Common myeloid progenitor, CD34-positive (primary cell): ENCODE measurements at regions not wholly inside any gene's neighbourhood (a gene's known extent, or its start where the extent isn't known, plus 50 kb on each side); places are given as distances from the start of the nearest gene placed in this dataset.

ENCODE experiments used
- CTCF ChIA-PET: fragments of 350-600 bp; sonication (Branson Sonifier 250); formaldehyde crosslinking; loops from one replicate; lab custom pipeline; 2021; ENCODE audit warnings: antibody characterized with exemption; lab: Charles Lee
- POLR2A ChIA-PET: fragments of 350-600 bp; sonication (Branson Sonifier 250); formaldehyde crosslinking; loops from one replicate; lab custom pipeline; 2021; ENCODE audit warnings: antibody characterized with exemption; lab: Charles Lee
- DNase-seq, 3 donors: peaks; one replicate each; pipeline versions ENCODE4 v3.0.0 to v3.0.0-alpha.2; 2013
- H3K27ac ChIP-seq, 2 experiments: 1 replicate in 1 of 2; 2 replicates in 1 of 2; pipeline ENCODE4 v1.7.0; 2013; ENCODE audit warnings: inconsistent platforms in 2 of 2, low read length in 2 of 2, mild to moderate bottlenecking in 2 of 2, low read depth in 1 of 2, moderate library complexity in 1 of 2; ENCODE audit not compliant: severe bottlenecking in 2 of 2, insufficient read depth in 1 of 2, poor library complexity in 1 of 2
- H3K27me3 ChIP-seq, 5 experiments: replicated peaks in 2 of 5; 1 replicate in 3 of 5; 2 replicates in 2 of 5; pipeline versions ENCODE4 v1.6.1 to v1.7.0; 2013; ENCODE audit warnings: low read length in 4 of 5, mild to moderate bottlenecking in 2 of 5, moderate library complexity in 2 of 5, inconsistent platforms in 1 of 5; ENCODE audit not compliant: insufficient read depth in 5 of 5, control insufficient read depth in 4 of 5
- H3K36me3 ChIP-seq, 4 experiments: 1 replicate in 2 of 4; 2 replicates in 2 of 4; pipeline versions ENCODE4 v1.6.1 to v1.7.0; 2013; ENCODE audit warnings: low read length in 3 of 4, control low read depth in 1 of 4, mild to moderate bottlenecking in 1 of 4; ENCODE audit not compliant: control insufficient read depth in 4 of 4, insufficient read depth in 4 of 4
- H3K4me1 ChIP-seq, 4 experiments: 1 replicate in 3 of 4; 2 replicates in 1 of 4; pipeline versions ENCODE4 v1.6.1 to v1.7.1; 2013; ENCODE audit warnings: low read length in 3 of 4, mild to moderate bottlenecking in 3 of 4, control low read depth in 1 of 4, inconsistent platforms in 1 of 4, moderate library complexity in 1 of 4; ENCODE audit not compliant: control insufficient read depth in 4 of 4, insufficient read depth in 4 of 4; ENCODE audit errors: control extremely low read depth in 1 of 4
- H3K4me3 ChIP-seq, 7 experiments: 1 replicate in 4 of 7; 2 replicates in 3 of 7; pipeline versions ENCODE4 v1.5.1 to v1.7.0; 2013; ENCODE audit warnings: mild to moderate bottlenecking in 7 of 7, low read length in 6 of 7, moderate library complexity in 6 of 7, inconsistent platforms in 2 of 7, low read depth in 2 of 7, control low read depth in 1 of 7; ENCODE audit not compliant: insufficient read depth in 4 of 7, control insufficient read depth in 1 of 7; ENCODE audit errors: extremely low read depth in 1 of 7
- H3K9me3 ChIP-seq, 5 experiments: 1 replicate in 4 of 5; 2 replicates in 1 of 5; pipeline versions ENCODE4 v1.6.1 to v1.7.1; 2013; ENCODE audit warnings: low read length in 4 of 5, mild to moderate bottlenecking in 2 of 5, inconsistent platforms in 1 of 5, low read depth in 1 of 5, moderate library complexity in 1 of 5; ENCODE audit not compliant: control insufficient read depth in 4 of 5, insufficient read depth in 2 of 5; ENCODE audit errors: control extremely low read depth in 1 of 5
- WGBS: methylation state at CpG from one replicate; pipeline ENCODE4 v1.1.5; 2013; ENCODE audit not compliant: insufficient coverage; 5-methylcytosine and 5-hydroxymethylcytosine counted together

GRCh38 chrX:40485973-40486372 lies 94.8 kb upstream of the ATP6AP2 start:
- Histone ChIP-seq H3K9me3 (peaks cover 0 to 10% (median 3%) of the 10 kb centered on the region in 5 experiments), H3K36me3 (no peaks in the 10 kb centered on the region), H3K4me1 (no peaks in the 10 kb centered on the region), H3K27me3 (peaks cover 0 to 13% (median 0%) of the 10 kb centered on the region in 5 experiments), H3K4me3 (no peak overlapping the region), H3K27ac (no peak overlapping the region)
- no peak for DNase-seq
- CTCF ChIA-PET, result no interaction called here
- 100% methylated on average over 1 of the region's 1 CpG for WGBS
- POLR2A ChIA-PET, result no interaction called here

- no peak for DNase-seq
- CTCF ChIA-PET, result no interaction called here
- Histone ChIP-seq H3K4me1 (no peaks in the 10 kb centered on the region), H3K27me3 (peaks cover 0 to 13% (median 0%) of the 10 kb centered on the region in 5 experiments), H3K9me3 (peaks cover 0 to 10% (median 3%) of the 10 kb centered on the region in 5 experiments), H3K4me3 (no peak overlapping the region), H3K27ac (no peak overlapping the region), H3K36me3 (no peaks in the 10 kb centered on the region)
- POLR2A ChIA-PET, result no interaction called here
- 79% methylated on average over 2 of the region's 6 CpGs for WGBS
Observed at GRCh38 chrX:40485102-40485826, 95.5 kb upstream of the ATP6AP2 start.

GRCh38 chrX:40484408-40485091 lies 96.2 kb upstream of the ATP6AP2 start:
- no peak overlapping the region for H3K27ac ChIP-seq
- POLR2A ChIA-PET, result no interaction called here
- H3K27me3 ChIP-seq, result peaks cover 0 to 9% (median 0%) of the 10 kb centered on the region in 5 experiments
- DNase-seq, result no peak
- no peaks in the 10 kb centered on the region for H3K36me3 ChIP-seq
- H3K4me1 ChIP-seq, result no peaks in the 10 kb centered on the region
- CTCF ChIA-PET, result no interaction called here
- H3K9me3 ChIP-seq, result peaks cover 0 to 13% (median 3%) of the 10 kb centered on the region in 5 experiments
- H3K4me3 ChIP-seq, result no peak overlapping the region
- WGBS, result 86% methylated on average over 7 of the region's 8 CpGs

- Histone ChIP-seq H3K4me1 (no peaks in the 10 kb centered on the region), H3K4me3 (no peak overlapping the region), H3K36me3 (no peaks in the 10 kb centered on the region), H3K27ac (no peak overlapping the region), H3K9me3 (peaks cover 0 to 13% (median 3%) of the 10 kb centered on the region in 5 experiments), H3K27me3 (peaks cover 0 to 9% (median 0%) of the 10 kb centered on the region in 5 experiments)
- no CpG with 5 or more reads among the region's 2 CpGs for WGBS
- CTCF ChIA-PET, result no interaction called here
- POLR2A ChIA-PET, result no interaction called here
- no peak for DNase-seq
Observed at GRCh38 chrX:40483502-40483901, 97.3 kb upstream of the ATP6AP2 start.

- CTCF ChIA-PET, result no interaction called here
- Histone ChIP-seq H3K4me1 (no peaks in the 10 kb centered on the region), H3K4me3 (no peak overlapping the region), H3K27me3 (peaks cover 0 to 18% (median 0%) of the 10 kb centered on the region in 5 experiments), H3K9me3 (peaks cover 0 to 3% (median 0%) of the 10 kb centered on the region in 5 experiments), H3K36me3 (no peaks in the 10 kb centered on the region), H3K27ac (no peak overlapping the region)
- no peak for DNase-seq
- POLR2A ChIA-PET, result no interaction called here
- WGBS, result 92% methylated on average over 4 of the region's 7 CpGs
Observed at GRCh38 chrX:40479777-40480318, 100.9 kb upstream of the ATP6AP2 start.

- CTCF ChIA-PET, result no interaction called here
- WGBS, result no CpG with 5 or more reads among the region's 2 CpGs
- Histone ChIP-seq H3K4me1 (peaks cover 4 to 9% (median 7%) of the 10 kb centered on the region in 4 experiments), H3K36me3 (no peaks in the 10 kb centered on the region), H3K27ac (no peak overlapping the region), H3K27me3 (peaks cover 0 to 20% (median 0%) of the 10 kb centered on the region in 5 experiments), H3K4me3 (no peak overlapping the region), H3K9me3 (peaks cover 0 to 3% (median 0%) of the 10 kb centered on the region in 5 experiments)
- DNase-seq, result no peak
- POLR2A ChIA-PET, result no interaction called here
Observed at GRCh38 chrX:40478474-40479065, 102.2 kb upstream of the ATP6AP2 start.
